ENCODE measurements at regions not wholly inside any gene's neighbourhood (a gene's known extent, or its start where the extent isn't known, plus 50 kb on each side); places are given as distances from the start of the nearest gene placed in this dataset.

DNA sequence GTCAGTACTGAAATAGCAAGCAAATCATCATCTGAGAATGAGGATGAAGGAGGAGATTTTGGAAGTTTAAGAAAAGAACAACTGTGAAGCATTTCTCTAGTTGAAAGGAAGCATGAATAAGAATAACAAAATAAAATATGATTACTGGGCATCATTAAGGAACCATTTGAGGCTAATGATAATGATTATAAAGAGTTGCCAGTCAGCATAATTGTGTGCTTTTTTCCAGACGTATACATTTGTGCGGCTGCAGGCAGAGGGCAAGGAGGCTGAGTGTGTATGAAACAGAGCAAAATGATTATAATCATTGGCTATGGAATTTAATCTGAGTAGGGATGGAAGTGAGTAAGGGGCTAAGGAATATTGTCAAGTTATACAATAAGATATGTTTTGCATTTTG is 218.7 kb upstream of the FUT9 start:
- H2AFZ ChIP-seq = no peak overlapping the region
- H3K27me3 Mint-ChIP-seq (ENCODE audit: insufficient read depth, low read depth, poor library complexity) = peaks cover 40% of the 10 kb centered on the region
- no peak for TF ChIP-seq ZNF331 (CRISPR knock-in tag; IDR thresholded peaks at IDR 0.05; ENCODE audit: low read depth)
- no peaks in the 10 kb centered on the region for H3K36me3 ChIP-seq (ENCODE audit: insufficient read depth)
- no peak overlapping the region for H3K27ac Mint-ChIP-seq
- H3K4me3 Mint-ChIP-seq = no peak overlapping the region
- no peaks in the 10 kb centered on the region for H3F3A ChIP-seq (replicated peaks; ENCODE audit: low read depth)
- no peaks in the 10 kb centered on the region for H3K79me2 ChIP-seq (replicated peaks; ENCODE audit: insufficient read depth)
- no peak overlapping the region for H3K4me2 ChIP-seq
- H3K4me1 Mint-ChIP-seq = peaks cover 4% of the 10 kb centered on the region; the same call in 2 of the 3 replicates
- peaks cover 55% of the 10 kb centered on the region for H3K27me3 ChIP-seq (ENCODE audit: insufficient read depth)
- H3K27ac ChIP-seq (ENCODE audit: low read depth) = no peak overlapping the region
- no peaks in the 10 kb centered on the region; the same call in 1 of the 2 replicates for H3K4me1 ChIP-seq (ENCODE audit: insufficient read depth)
- no peaks in the 10 kb centered on the region; the same call in 2 of the 3 replicates for H3K9me3 Mint-ChIP-seq
- ATAC-seq (no peak), DNase-seq (ENCODE audit: low spot score) (no peak)
- no peaks in the 10 kb centered on the region for H3K36me3 Mint-ChIP-seq (ENCODE audit: low read depth)
- H4K20me1 ChIP-seq (replicated peaks; ENCODE audit: insufficient read depth) = peaks cover 6% of the 10 kb centered on the region; the same call in 1 of the 2 replicates
- 0 out of 2 replicates have a peak, but pooled peaks cover 3% of the 10 kb centered on the region for H3K9me2 ChIP-seq (ENCODE audit: insufficient read depth)
- no peak overlapping the region for H3K4me3 ChIP-seq

DNA sequence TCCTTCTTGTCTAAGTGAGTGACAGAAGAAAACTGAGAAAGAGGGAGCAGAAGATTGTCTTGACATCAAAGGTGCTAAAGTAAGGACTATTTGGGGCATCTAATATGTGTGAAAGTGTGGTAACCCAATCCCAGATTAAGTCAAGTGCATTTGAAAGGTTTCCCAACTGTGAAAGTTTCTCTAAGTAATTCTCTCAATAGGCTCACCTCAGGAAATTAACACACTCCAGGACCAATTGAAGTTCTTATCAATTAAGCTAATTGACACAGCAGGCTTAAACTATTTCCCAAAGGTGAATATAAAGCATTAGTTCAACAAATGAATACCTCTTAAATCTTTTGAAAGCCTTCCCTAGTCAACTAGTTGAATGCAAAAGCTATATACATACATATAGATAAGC is 212.8 kb upstream of the FUT9 start:
- H3K27ac Mint-ChIP-seq = no peak overlapping the region
- peak; percentile 47 for DNase-seq (ENCODE audit: low spot score)
- H3K27me3 Mint-ChIP-seq (ENCODE audit: insufficient read depth, low read depth, poor library complexity) = peaks cover 63% of the 10 kb centered on the region
- no peaks in the 10 kb centered on the region for H3K36me3 Mint-ChIP-seq (ENCODE audit: low read depth)
- Histone ChIP-seq H3F3A (replicated peaks; ENCODE audit: low read depth) (no peaks in the 10 kb centered on the region), H3K4me3 (no peak overlapping the region), H3K36me3 (ENCODE audit: insufficient read depth) (no peaks in the 10 kb centered on the region), H3K27ac (ENCODE audit: low read depth) (no peak overlapping the region), H3K79me2 (replicated peaks; ENCODE audit: insufficient read depth) (no peaks in the 10 kb centered on the region), H2AFZ (no peak overlapping the region), H3K9me2 (ENCODE audit: insufficient read depth) (no peaks in the 10 kb centered on the region), H3K27me3 (ENCODE audit: insufficient read depth) (peaks cover 87% of the 10 kb centered on the region), H3K4me1 (ENCODE audit: insufficient read depth) (peaks cover 16% of the 10 kb centered on the region; the same call in 1 of the 2 replicates), H3K4me2 (no peak overlapping the region), H4K20me1 (replicated peaks; ENCODE audit: insufficient read depth) (peaks cover 6% of the 10 kb centered on the region; the same call in 1 of the 2 replicates)
- peak; percentile 96 for ATAC-seq
- no peak overlapping the region for H3K4me3 Mint-ChIP-seq
- no peaks in the 10 kb centered on the region for H3K9me3 Mint-ChIP-seq
- TF ChIP-seq, protein P1, sequence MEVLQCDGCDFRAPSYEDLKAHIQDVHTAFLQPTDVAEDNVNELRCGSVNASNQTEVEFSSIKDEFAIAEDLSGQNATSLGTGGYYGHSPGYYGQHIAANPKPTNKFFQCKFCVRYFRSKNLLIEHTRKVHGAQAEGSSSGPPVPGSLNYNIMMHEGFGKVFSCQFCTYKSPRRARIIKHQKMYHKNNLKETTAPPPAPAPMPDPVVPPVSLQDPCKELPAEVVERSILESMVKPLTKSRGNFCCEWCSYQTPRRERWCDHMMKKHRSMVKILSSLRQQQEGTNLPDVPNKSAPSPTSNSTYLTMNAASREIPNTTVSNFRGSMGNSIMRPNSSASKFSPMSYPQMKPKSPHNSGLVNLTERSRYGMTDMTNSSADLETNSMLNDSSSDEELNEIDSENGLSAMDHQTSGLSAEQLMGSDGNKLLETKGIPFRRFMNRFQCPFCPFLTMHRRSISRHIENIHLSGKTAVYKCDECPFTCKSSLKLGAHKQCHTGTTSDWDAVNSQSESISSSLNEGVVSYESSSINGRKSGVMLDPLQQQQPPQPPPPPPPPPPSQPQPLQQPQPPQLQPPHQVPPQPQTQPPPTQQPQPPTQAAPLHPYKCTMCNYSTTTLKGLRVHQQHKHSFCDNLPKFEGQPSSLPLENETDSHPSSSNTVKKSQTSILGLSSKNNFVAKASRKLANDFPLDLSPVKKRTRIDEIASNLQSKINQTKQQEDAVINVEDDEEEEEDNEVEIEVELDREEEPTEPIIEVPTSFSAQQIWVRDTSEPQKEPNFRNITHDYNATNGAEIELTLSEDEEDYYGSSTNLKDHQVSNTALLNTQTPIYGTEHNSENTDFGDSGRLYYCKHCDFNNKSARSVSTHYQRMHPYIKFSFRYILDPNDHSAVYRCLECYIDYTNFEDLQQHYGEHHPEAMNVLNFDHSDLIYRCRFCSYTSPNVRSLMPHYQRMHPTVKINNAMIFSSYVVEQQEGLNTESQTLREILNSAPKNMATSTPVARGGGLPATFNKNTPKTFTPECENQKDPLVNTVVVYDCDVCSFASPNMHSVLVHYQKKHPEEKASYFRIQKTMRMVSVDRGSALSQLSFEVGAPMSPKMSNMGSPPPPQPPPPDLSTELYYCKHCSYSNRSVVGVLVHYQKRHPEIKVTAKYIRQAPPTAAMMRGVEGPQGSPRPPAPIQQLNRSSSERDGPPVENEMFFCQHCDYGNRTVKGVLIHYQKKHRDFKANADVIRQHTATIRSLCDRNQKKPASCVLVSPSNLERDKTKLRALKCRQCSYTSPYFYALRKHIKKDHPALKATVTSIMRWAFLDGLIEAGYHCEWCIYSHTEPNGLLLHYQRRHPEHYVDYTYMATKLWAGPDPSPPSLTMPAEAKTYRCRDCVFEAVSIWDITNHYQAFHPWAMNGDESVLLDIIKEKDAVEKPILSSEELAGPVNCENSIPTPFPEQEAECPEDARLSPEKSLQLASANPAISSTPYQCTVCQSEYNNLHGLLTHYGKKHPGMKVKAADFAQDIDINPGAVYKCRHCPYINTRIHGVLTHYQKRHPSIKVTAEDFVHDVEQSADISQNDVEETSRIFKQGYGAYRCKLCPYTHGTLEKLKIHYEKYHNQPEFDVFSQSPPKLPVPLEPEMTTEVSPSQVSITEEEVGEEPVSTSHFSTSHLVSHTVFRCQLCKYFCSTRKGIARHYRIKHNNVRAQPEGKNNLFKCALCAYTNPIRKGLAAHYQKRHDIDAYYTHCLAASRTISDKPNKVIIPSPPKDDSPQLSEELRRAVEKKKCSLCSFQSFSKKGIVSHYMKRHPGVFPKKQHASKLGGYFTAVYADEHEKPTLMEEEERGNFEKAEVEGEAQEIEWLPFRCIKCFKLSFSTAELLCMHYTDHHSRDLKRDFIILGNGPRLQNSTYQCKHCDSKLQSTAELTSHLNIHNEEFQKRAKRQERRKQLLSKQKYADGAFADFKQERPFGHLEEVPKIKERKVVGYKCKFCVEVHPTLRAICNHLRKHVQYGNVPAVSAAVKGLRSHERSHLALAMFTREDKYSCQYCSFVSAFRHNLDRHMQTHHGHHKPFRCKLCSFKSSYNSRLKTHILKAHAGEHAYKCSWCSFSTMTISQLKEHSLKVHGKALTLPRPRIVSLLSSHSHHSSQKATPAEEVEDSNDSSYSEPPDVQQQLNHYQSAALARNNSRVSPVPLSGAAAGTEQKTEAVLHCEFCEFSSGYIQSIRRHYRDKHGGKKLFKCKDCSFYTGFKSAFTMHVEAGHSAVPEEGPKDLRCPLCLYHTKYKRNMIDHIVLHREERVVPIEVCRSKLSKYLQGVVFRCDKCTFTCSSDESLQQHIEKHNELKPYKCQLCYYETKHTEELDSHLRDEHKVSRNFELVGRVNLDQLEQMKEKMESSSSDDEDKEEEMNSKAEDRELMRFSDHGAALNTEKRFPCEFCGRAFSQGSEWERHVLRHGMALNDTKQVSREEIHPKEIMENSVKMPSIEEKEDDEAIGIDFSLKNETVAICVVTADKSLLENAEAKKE (CRISPR knock-in tag; IDR thresholded peaks at IDR 0.05) = no peak
- peak; percentile 97 for TF ChIP-seq NANOG (IDR thresholded peaks at IDR 0.05; ENCODE audit: borderline replicate concordance)
- TF ChIP-seq STAT1 (IDR thresholded peaks at IDR 0.05; ENCODE audit: unreplicated experiment) = no peak
- TF ChIP-seq, protein P2, sequence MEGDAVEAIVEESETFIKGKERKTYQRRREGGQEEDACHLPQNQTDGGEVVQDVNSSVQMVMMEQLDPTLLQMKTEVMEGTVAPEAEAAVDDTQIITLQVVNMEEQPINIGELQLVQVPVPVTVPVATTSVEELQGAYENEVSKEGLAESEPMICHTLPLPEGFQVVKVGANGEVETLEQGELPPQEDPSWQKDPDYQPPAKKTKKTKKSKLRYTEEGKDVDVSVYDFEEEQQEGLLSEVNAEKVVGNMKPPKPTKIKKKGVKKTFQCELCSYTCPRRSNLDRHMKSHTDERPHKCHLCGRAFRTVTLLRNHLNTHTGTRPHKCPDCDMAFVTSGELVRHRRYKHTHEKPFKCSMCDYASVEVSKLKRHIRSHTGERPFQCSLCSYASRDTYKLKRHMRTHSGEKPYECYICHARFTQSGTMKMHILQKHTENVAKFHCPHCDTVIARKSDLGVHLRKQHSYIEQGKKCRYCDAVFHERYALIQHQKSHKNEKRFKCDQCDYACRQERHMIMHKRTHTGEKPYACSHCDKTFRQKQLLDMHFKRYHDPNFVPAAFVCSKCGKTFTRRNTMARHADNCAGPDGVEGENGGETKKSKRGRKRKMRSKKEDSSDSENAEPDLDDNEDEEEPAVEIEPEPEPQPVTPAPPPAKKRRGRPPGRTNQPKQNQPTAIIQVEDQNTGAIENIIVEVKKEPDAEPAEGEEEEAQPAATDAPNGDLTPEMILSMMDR (conservative IDR thresholded peaks at IDR 0.05; ENCODE audit: low read depth in 2 of 2) = no peak
- TF ChIP-seq CREB1 (CRISPR knock-in tag; IDR thresholded peaks at IDR 0.05; ENCODE audit: low read depth) = no peak
- TF ChIP-seq, protein P3, sequence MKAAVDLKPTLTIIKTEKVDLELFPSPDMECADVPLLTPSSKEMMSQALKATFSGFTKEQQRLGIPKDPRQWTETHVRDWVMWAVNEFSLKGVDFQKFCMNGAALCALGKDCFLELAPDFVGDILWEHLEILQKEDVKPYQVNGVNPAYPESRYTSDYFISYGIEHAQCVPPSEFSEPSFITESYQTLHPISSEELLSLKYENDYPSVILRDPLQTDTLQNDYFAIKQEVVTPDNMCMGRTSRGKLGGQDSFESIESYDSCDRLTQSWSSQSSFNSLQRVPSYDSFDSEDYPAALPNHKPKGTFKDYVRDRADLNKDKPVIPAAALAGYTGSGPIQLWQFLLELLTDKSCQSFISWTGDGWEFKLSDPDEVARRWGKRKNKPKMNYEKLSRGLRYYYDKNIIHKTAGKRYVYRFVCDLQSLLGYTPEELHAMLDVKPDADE (IDR thresholded peaks at IDR 0.05) = no peak
- H3K4me1 Mint-ChIP-seq = peaks cover 16% of the 10 kb centered on the region
